GM19324 (cell line): ENCODE measurements at regions not wholly inside any gene's neighbourhood (a gene's known extent, or its start where the extent isn't known, plus 50 kb on each side); places are given as distances from the start of the nearest gene placed in this dataset.
"Not testable (repeated sequence)": the region's sequence is repeated elsewhere in the genome, so short reads cannot be mapped to it uniquely, and the experiment has no call there.

Experiments
- ATAC-seq: cut with Tn5 transposase; IDR thresholded peaks from one replicate; pipeline ENCODE4 v1.9.1; 2021; ENCODE audit warnings: mild to moderate bottlenecking, moderate library complexity; ENCODE audit not compliant: unreplicated experiment, low FRiP score

- ATAC-seq: no peak
Measured at GRCh38 chr1:227508431-227508830, 54.9 kb upstream of the ZNF678 start.

DNA sequence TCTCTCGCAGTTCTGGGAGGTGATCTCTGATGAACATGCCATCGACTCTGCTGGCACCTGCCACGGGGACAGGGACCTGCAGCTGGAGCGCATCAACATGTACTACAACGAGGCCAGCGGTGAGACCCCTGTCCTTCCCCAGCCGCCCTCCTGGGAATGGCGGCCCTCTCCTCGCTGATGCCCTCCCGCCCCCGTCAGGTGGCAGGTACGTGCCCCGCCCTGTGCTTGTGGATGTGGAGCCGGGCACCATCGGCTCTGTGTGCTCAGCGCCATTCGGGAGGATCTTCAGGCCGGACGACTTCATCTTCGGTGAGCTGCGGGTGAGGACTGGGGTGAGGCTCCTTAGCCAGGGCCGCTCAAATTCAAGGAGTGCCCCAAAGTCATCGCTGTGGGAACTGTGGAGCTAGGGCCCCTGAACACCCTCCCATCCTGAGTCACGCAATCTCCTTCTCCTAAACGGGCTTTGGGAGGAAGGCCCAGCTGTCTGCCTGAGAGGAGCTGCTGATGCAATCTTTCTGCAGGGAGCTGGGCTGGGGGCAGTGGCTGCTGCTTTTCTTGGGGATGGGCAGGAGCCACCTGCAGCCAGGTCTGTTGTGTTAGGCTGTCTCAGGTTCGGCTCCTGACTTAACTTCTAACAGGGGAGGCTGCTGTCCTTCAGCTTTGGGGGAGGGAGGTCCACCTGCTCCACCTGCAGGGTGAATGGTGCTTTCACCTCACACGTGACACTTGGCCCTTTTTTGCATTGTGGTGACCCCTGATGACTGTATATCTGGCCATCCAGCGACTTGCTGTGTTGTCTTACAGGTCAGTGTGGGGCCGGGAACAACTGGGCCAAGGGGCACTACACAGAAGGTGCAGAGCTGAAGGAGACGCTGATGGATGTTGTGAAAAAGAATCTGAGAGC, 56.6 kb upstream of the ZNF678 start:
- not testable (repeated sequence) for ATAC-seq

- not testable (repeated sequence) for ATAC-seq
Measured at GRCh38 chr1:227496045-227496444, 67.3 kb upstream of the ZNF678 start.

- ATAC-seq: not testable (repeated sequence)
Measured at GRCh38 chr1:227493863-227494551, 69.3 kb upstream of the ZNF678 start.

DNA sequence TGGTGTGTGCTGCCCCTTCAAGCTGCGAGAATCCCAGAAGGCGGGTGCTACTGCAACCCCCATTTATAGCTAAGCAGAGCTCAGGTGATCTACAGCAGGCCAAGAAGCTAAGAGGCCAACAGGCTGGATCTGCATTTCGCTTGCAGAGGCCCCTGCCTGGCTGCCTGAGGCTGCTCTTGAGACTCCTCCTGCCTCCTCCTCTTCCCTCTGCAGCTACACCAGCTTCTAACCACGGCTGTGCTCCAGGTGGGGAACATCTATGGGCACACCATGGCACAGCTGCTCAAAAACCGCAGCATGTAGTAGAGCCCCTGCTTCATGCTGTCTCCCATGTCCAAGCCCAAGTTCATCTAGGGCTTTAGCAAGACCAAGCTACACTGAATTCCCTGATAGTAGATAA, 72.9 kb upstream of the ZNF678 start:
- ATAC-seq: no peak

DNA sequence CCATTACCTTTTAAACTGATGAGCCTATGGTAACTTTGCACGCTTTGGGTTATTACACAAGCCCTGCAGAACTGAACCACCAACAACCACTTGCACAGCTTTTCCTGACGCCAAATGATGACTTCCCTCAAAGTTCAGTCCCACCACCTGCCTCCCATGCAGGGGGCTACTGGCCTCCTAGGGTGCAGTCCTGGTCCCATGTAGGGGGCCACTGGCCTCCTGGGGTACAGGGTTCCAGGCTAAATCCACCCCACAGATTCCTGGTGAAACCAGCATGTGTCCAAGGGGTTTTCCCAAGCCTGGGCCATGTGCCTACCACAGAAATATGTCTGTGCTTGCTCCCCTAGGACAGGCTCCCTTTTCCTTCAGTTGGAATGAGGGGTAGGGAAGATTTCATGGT, 73.4 kb upstream of the ZNF678 start:
- no peak for ATAC-seq

DNA sequence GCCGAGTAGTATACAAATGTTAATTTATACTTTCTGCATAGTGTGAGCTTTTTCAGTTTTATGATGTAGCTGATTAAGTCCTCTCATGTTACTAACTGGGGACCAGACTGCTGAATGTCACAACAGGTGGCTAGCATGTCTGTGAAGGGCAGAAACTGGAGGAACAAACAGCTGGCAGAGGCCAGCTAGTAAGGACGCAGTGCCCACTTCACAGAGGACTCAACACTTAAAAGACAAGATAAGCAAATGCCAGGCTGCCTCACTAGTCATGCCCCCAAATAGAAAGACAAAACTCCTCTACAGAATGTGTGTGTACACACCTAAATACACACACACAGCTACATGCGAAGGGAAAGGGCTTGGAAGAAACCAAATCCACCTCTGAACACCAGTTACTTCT, 73.8 kb upstream of the ZNF678 start:
- no peak for ATAC-seq

- no peak for ATAC-seq
Measured at GRCh38 chr1:227487606-227488005, 75.8 kb upstream of the ZNF678 start.

- ATAC-seq: no peak
Measured at GRCh38 chr1:227486559-227486958, 76.8 kb upstream of the ZNF678 start.

DNA sequence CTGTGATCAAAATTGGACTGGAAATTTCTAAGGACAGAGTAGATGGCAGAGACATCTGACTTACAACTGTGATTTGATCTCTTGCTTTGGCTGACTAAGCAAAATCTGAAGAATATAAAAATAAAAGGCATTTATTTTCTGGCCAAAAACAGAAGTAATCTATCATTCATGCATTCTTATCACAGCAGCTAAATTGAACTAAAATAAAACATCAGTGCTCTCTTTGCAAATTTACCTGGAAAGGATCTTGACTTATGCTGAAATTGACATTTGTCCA, 81.4 kb upstream of the ZNF678 start:
- ATAC-seq: no peak

GRCh38 chr1:227474072-227474471, 89.3 kb upstream of the ZNF678 start:
- not testable (repeated sequence) for ATAC-seq

DNA sequence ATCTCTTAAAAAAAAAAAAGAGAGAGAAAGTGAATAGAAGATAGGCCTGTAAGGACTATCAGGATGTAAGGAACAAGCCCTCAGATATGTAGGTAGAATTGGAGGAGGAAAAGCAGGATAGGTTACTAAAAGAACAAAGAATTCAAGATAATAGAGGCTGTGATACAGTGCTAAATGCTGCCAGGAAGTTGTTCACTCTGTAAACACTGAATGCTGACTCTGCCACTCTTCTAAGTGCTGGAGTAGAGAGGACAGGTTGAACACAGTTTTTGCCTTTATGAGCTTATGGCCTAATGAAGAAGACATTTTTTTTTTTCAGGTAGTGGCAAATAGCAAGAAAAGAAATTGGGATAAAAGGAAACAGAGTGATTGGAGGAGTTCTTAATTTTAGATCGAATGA, 90.6 kb upstream of the ZNF678 start:
- ATAC-seq: no peak

- no peak for ATAC-seq
Measured at GRCh38 chr1:227470688-227471087, 92.7 kb upstream of the ZNF678 start.

DNA sequence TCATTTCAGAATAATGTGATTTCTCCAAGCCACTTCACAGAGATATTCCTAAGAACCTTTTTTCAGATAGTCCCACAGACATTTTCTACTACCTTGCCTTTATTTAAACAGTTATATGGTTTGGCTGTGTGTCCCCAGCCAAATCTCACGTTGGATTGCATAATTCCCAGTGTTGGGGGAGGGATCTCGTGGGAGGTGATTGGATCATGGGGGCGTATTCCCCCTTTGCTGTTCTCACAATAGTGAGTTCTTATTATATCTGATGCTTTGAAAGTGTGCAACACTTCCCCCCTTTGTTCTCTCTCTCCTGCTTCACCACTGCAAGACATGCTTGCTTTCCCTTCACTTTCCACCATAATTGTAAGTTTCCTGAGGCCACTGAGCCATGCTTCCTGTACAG, 93.6 kb upstream of the ZNF678 start:
- no peak for ATAC-seq

- ATAC-seq: no peak
Measured at GRCh38 chr1:227466039-227466645, 97.2 kb upstream of the ZNF678 start.

DNA sequence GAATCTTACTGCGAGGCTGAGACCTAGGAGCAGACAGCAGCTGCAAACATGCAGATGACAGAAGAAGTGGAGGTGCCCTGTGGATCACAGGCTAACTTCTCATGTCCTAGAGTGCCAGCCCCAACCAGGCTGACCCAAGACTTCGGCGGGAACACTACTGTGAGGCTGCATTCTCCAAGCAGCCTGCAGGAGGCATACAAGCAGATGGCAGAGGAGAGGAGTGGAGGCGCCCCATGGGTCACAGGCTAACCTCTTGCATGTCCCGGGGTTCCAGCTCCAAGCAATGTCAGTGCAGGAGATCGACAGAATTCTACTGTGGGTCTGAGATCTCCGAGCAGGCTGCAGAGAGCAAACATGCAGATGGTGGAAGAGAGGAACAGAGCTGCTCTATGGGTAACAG, 98.1 kb upstream of the ZNF678 start:
- ATAC-seq: no peak

- ATAC-seq: no peak
Measured at GRCh38 chr1:227459977-227460376, 103.4 kb upstream of the ZNF678 start.

DNA sequence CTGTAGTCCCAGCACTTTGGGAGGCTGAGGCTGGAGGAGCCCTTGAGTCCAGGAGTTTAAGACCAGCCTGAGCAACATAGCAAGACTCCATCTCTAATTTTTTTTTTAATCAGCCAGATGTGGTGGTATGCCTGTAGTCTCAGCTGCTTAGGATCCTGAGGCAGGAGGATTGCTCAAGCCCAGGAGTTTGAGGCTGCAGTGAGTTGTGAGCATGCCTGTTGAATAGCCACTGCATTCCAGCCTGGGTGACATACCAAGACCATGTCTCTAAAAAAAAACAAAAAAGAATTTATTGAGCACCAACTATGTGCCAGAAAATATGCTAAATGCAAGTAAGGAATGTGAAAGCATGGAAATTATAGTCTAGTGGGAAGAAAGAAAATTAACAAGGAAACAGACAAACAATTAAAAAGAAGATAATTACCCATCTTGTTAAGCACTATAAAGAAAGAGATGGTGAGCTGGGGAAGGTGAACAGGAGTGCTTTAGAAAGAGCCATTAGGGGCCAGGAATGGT, 104.0 kb upstream of the ZNF678 start:
- ATAC-seq: no peak

DNA sequence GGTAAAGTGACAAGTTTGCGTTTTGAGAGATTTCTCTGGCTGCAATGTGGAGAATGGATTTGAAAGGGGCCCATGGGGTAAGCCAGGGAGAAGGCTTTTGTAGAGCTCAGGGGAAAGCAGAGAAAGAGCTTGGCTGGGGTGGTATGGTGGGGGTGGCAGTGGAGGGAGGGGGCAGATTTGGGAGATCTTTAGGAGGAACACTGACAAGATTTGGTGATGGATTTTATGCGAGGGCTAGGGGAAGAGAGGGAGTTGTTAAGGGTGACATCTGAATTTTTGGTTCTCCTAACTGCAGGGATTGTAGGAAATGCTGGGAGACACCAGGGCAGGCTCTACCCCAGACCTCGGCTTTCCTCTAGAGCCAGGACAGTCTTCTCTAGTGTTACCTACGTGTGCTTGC, 108.7 kb upstream of the ZNF678 start:
- ATAC-seq: no peak

- no peak for ATAC-seq
Measured at GRCh38 chr1:227453631-227454355, 109.6 kb upstream of the ZNF678 start.

DNA sequence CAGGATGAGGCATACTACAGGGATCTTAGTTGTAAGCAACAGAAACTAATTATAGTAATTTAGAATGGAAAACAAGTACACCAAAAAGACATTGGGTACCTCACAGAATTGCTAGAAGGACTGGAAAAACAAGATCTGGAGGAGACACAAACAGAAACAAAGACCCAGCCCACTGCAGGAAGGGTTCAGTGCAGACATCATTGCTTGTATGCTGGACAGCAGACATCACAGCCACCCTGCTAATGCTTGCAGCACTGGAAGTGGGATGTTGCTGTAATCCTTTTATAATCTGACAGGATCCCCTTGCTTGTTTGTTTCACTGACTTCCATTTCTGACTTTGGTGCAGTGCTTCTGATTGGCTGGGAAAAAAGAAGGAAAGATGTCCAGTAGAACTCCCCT, 111.4 kb upstream of the ZNF678 start:
- no peak for ATAC-seq
